Vagina (tissue), 2 donors: ENCODE measurements at regions not wholly inside any gene's neighbourhood (a gene's known extent, or its start where the extent isn't known, plus 50 kb on each side); places are given as distances from the start of the nearest gene placed in this dataset.

Experiments
- DNase-seq, 2 donors: peaks; one replicate each; pipeline ENCODE4 v3.0.0-alpha.2; 2017; ENCODE audit errors: extremely low spot score in 2 of 2
- H3K27ac ChIP-seq: fragments of 200-600 bp; sonication (generic); one replicate; pipeline ENCODE4 v1.5.1; 2019
- H3K27me3 ChIP-seq: fragments of 200-600 bp; sonication (generic); one replicate; pipeline ENCODE4 v1.5.1; 2019
- H3K36me3 ChIP-seq, 2 donors: fragments of 200-600 bp; sonication (generic); one replicate each; pipeline ENCODE4 v1.5.1; 2017 to 2019
- H3K4me1 ChIP-seq: fragments of 200-600 bp; sonication (generic); one replicate; pipeline ENCODE4 v1.5.1; 2019
- H3K4me3 ChIP-seq, 2 donors: fragments of 200-600 bp; sonication (generic); 1 replicate in 1 of 2; 2 replicates in 1 of 2; pipeline ENCODE4 v1.5.1; 2016 to 2019
- H3K9me3 ChIP-seq: fragments of 200-600 bp; sonication (generic); one replicate; pipeline ENCODE4 v1.5.1; 2019
- CTCF ChIP-seq, 3 experiments: fragments of 450-650 bp in 2 of 3; fragments of 200-600 bp in 1 of 3; sonication (generic) in 1 of 3; IDR thresholded peaks; one replicate each; pipeline ENCODE4 v1.5.1; 2017 to 2019; ENCODE audit warnings: antibody characterized with exemption in 3 of 3, mild to moderate bottlenecking in 2 of 3, moderate library complexity in 2 of 3
- POLR2A ChIP-seq, 2 donors: fragments of 450-650 bp; IDR thresholded peaks; one replicate each; pipeline ENCODE4 v1.6.1; 2017; ENCODE audit warnings: antibody characterized with exemption in 2 of 2, mild to moderate bottlenecking in 2 of 2, moderate library complexity in 2 of 2
- POLR2AphosphoS5 ChIP-seq, 2 donors: sonication (generic); formaldehyde crosslinking; IDR thresholded peaks; one replicate each; pipeline ENCODE4 v1.9.0; 2017; ENCODE audit warnings: antibody characterized with exemption in 2 of 2, mild to moderate bottlenecking in 2 of 2, low read depth in 1 of 2; ENCODE audit not compliant: insufficient read depth in 1 of 2
- intact Hi-C: fragments of 100-400 bp; cut with DNase I; formaldehyde crosslinking; loops from one replicate; pipeline ENCODE4 v1.15.1; 2023

- H3K4me3 ChIP-seq = no peak overlapping the region
- DNase-seq = no peak
Observed at GRCh38 chr2:7392076-7392787, 475.0 kb downstream of the RNF144A start.

GRCh38 chr2:7394195-7394594, 477.0 kb downstream of the RNF144A start:
- Histone ChIP-seq H3K4me3 (no peak overlapping the region), H3K9me3 (no peaks in the 10 kb centered on the region), H3K4me1 (no peaks in the 10 kb centered on the region), H3K27me3 (no peaks in the 10 kb centered on the region), H3K36me3 (no peaks in the 10 kb centered on the region), H3K27ac (no peak overlapping the region)
- intact Hi-C loops = no loop called here
- DNase-seq = no peak
- TF ChIP-seq POLR2A (IDR thresholded peaks at IDR 0.05) (no peak), POLR2AphosphoS5 (IDR thresholded peaks at IDR 0.05; ENCODE audit: insufficient read depth in 1 of 2, low read depth in 1 of 2) (no peak)

More at GRCh38 chr2:7392076-7392787, 475.0 kb downstream of the RNF144A start:
- Histone ChIP-seq H3K36me3 (no peaks in the 10 kb centered on the region), H3K9me3 (no peaks in the 10 kb centered on the region), H3K4me1 (no peaks in the 10 kb centered on the region), H3K27me3 (no peaks in the 10 kb centered on the region), H3K27ac (no peak overlapping the region)
- intact Hi-C loops = no loop called here
- TF ChIP-seq POLR2A (IDR thresholded peaks at IDR 0.05) (no peak), POLR2AphosphoS5 (IDR thresholded peaks at IDR 0.05; ENCODE audit: insufficient read depth in 1 of 2, low read depth in 1 of 2) (no peak), CTCF (IDR thresholded peaks at IDR 0.05) (no peak)

- Histone ChIP-seq H3K27me3 (no peaks in the 10 kb centered on the region), H3K27ac (no peak overlapping the region), H3K4me1 (no peaks in the 10 kb centered on the region), H3K4me3 (no peak overlapping the region), H3K36me3 (no peaks in the 10 kb centered on the region), H3K9me3 (no peaks in the 10 kb centered on the region)
- no peak for DNase-seq
- TF ChIP-seq POLR2A (IDR thresholded peaks at IDR 0.05) = no peak
- intact Hi-C loops = no loop called here
Observed at GRCh38 chr2:7400628-7401027, 483.4 kb downstream of the RNF144A start.

DNA sequence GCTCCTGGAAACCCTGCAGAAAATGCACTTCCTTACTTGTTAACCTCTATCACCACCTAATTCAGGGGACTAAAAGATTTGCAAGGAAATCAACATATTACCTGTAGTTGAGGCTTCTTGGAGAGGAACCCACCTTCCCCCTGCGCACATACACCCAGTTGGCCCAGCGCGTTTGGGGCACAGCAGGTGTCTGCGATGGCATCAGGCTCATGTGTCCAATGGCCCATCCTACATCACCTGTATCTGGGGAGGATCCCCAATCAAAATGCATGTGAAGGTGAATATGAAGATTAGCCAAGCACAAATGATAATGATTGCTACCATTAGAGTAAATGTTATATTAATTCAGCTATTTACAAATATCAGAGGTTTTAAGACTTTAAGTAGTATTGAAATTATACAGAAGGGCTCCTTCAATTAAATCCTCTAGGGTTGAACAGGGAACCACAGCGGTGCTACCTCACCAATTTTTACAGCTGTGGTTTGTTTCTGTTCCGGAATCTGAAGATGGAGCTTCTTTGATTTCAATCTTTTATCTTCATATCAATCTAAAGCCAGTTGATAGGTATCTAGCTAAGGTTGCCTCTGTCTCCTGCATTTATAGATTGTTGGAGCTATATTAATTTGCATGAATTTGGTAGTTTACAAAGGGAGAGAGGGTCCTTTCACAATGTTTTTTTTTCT, 486.0 kb downstream of the RNF144A start:
- no peak overlapping the region for H3K4me3 ChIP-seq
- H3K27ac ChIP-seq = no peak overlapping the region
- intact Hi-C loops = no loop called here
- no peaks in the 10 kb centered on the region for H3K27me3 ChIP-seq
- TF ChIP-seq CTCF (IDR thresholded peaks at IDR 0.05) = no peak
- TF ChIP-seq POLR2AphosphoS5 (IDR thresholded peaks at IDR 0.05; ENCODE audit: insufficient read depth in 1 of 2, low read depth in 1 of 2) = no peak
- TF ChIP-seq POLR2A (IDR thresholded peaks at IDR 0.05) = no peak
- H3K36me3 ChIP-seq = no peaks in the 10 kb centered on the region
- no peaks in the 10 kb centered on the region for H3K9me3 ChIP-seq
- no peak for DNase-seq
- H3K4me1 ChIP-seq = no peaks in the 10 kb centered on the region

DNA sequence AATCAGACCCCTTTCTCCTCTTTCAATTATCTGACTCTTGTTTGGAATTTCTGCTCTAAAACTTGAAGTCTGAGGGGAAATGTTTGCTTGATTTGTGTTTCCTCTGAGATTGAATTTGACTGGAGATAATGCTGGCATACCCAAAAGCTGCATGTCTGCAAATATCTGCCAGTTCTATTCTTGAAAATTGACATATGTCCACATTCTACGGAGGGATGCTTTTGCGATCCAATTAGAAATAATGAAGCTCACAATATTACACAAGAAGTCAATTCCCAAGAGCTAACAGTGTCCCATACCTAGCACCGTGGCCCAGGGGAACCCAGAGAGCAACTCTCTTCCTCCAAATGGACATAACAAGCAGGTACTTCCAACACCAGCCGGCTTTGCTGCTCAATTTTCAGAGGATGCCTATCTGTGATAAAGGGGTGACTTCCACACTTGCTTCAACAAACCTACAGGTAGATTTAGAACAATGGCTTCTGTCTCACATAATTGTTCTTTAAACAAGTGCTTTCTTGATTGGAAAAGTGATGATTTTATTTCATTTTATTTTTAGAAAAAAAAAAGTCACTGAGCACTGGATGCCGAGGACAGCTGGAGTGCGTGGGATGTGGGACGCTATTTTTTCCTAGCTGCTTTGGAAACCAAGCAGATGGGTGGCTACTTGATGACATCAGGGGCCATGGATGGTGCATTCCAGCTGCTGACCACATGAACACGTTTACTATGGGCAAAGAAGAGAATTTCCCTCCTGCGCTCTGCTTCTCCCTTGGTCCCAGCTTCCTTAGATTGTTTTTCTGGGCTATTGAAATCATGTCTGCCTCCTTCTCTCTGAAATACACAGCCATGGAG, 488.9 kb downstream of the RNF144A start:
- DNase-seq = no peak
- Histone ChIP-seq H3K4me3 (no peak overlapping the region), H3K9me3 (no peaks in the 10 kb centered on the region), H3K36me3 (no peaks in the 10 kb centered on the region), H3K27me3 (no peaks in the 10 kb centered on the region), H3K4me1 (no peaks in the 10 kb centered on the region), H3K27ac (no peak overlapping the region)
- TF ChIP-seq POLR2A (IDR thresholded peaks at IDR 0.05) (no peak), POLR2AphosphoS5 (IDR thresholded peaks at IDR 0.05; ENCODE audit: insufficient read depth in 1 of 2, low read depth in 1 of 2) (no peak), CTCF (IDR thresholded peaks at IDR 0.05) (no peak)
- intact Hi-C loops = no loop called here
